Left lung (tissue), 4 donors: ENCODE measurements at regions not wholly inside any gene's neighbourhood (a gene's known extent, or its start where the extent isn't known, plus 50 kb on each side); places are given as distances from the start of the nearest gene placed in this dataset.

Source experiments
- ATAC-seq: fragments of 200-7000 bp; cut with Tn5 transposase; one replicate; pipeline ENCODE4 v1.9.1; 2020; ENCODE audit warnings: moderate library complexity
- DNase-seq, 4 donors: peaks; one replicate each; pipeline ENCODE4 v3.0.0-alpha.2; 2013 to 2020
- H3K27ac ChIP-seq, 2 donors: fragments of 200-600 bp; sonication (generic) in 1 of 2; one replicate each; pipeline versions ENCODE4 v1.5.0 to v1.8.0; 2020 to 2021
- H3K27me3 ChIP-seq, 2 donors: fragments of 200-600 bp; sonication (generic) in 1 of 2; one replicate each; pipeline versions ENCODE4 v1.5.0 to v1.8.0; 2020 to 2021
- H3K36me3 ChIP-seq, 2 donors: fragments of 200-600 bp; sonication (generic) in 1 of 2; one replicate each; pipeline versions ENCODE4 v1.5.0 to v1.8.0; 2020 to 2021
- H3K4me1 ChIP-seq, 2 donors: fragments of 200-600 bp; one replicate each; pipeline ENCODE4 v1.8.0; 2021
- H3K4me3 ChIP-seq, 2 donors: fragments of 200-600 bp; sonication (generic) in 1 of 2; one replicate each; pipeline versions ENCODE4 v1.5.0 to v1.8.0; 2020 to 2021; ENCODE audit warnings: mild to moderate bottlenecking in 1 of 2
- H3K9me3 ChIP-seq, 2 donors: fragments of 200-600 bp; sonication (generic) in 1 of 2; one replicate each; pipeline versions ENCODE4 v1.5.0 to v1.8.0; 2020 to 2021
- CTCF ChIP-seq, 2 donors: fragments of 200-600 bp; sonication (generic) in 1 of 2; IDR thresholded peaks; one replicate each; pipeline versions ENCODE4 v1.5.0 to v1.8.0; 2021; ENCODE audit warnings: antibody characterized with exemption in 2 of 2
- intact Hi-C, 2 donors: fragments of 100-400 bp; cut with DNase I; formaldehyde crosslinking; loops; one replicate each; pipeline versions ENCODE4 v1.11.2 to v1.14.2; 2022
- donor health status: DM: no; HTN: yes; CAD: no.
- donor health status: DM: no; HTN: no; CAD: no.

GRCh38 chr4:175281894-175282293 is 363.7 kb downstream of the ADAM29 start:
- intact Hi-C loops: no loop called here
- ATAC-seq (peak; percentile 75), DNase-seq (no peak)
- Histone ChIP-seq H3K27ac (no peak overlapping the region), H3K9me3 (peaks cover 0 to 4% of the 10 kb centered on the region in 2 donors), H3K27me3 (no peaks in the 10 kb centered on the region), H3K4me3 (no peak overlapping the region), H3K4me1 (no peaks in the 10 kb centered on the region), H3K36me3 (no peaks in the 10 kb centered on the region)
- TF ChIP-seq CTCF (IDR thresholded peaks at IDR 0.05): no peak

- Histone ChIP-seq H3K9me3 (peaks cover 0 to 4% of the 10 kb centered on the region in 2 donors), H3K27ac (no peak overlapping the region), H3K4me3 (no peak overlapping the region), H3K4me1 (no peaks in the 10 kb centered on the region), H3K36me3 (no peaks in the 10 kb centered on the region), H3K27me3 (no peaks in the 10 kb centered on the region)
- DNase-seq: no peak
- TF ChIP-seq CTCF (IDR thresholded peaks at IDR 0.05): no peak
- intact Hi-C loops: no loop called here
- ATAC-seq: peak; percentile 74
Measured at GRCh38 chr4:175282407-175282806, 364.2 kb downstream of the ADAM29 start.

- H3K36me3 ChIP-seq: no peaks in the 10 kb centered on the region
- intact Hi-C loops: no loop called here
- H3K9me3 ChIP-seq: peaks cover 0 to 7% of the 10 kb centered on the region in 2 donors
- DNase-seq (no peak), ATAC-seq (no peak)
- H3K27me3 ChIP-seq: no peaks in the 10 kb centered on the region
- TF ChIP-seq CTCF (IDR thresholded peaks at IDR 0.05): no peak
- H3K4me1 ChIP-seq: no peaks in the 10 kb centered on the region
- no peak overlapping the region for H3K27ac ChIP-seq
- H3K4me3 ChIP-seq: no peak overlapping the region
Measured at GRCh38 chr4:175290401-175290800, 372.2 kb downstream of the ADAM29 start.

GRCh38 chr4:175297965-175298565 is 379.9 kb downstream of the ADAM29 start:
- no peak overlapping the region for H3K27ac ChIP-seq
- intact Hi-C loops: no loop called here
- H3K27me3 ChIP-seq: no peaks in the 10 kb centered on the region
- peaks cover 0 to 4% of the 10 kb centered on the region in 2 donors for H3K9me3 ChIP-seq
- no peak for DNase-seq
- no peaks in the 10 kb centered on the region for H3K4me1 ChIP-seq
- no peak for ATAC-seq
- H3K4me3 ChIP-seq: no peak overlapping the region
- no peak for TF ChIP-seq CTCF (IDR thresholded peaks at IDR 0.05)
- H3K36me3 ChIP-seq: no peaks in the 10 kb centered on the region

- no peaks in the 10 kb centered on the region for H3K4me1 ChIP-seq
- no peak overlapping the region for H3K4me3 ChIP-seq
- no peaks in the 10 kb centered on the region for H3K27me3 ChIP-seq
- ATAC-seq (no peak), DNase-seq (no peak)
- peaks cover 0 to 4% of the 10 kb centered on the region in 2 donors for H3K9me3 ChIP-seq
- H3K36me3 ChIP-seq: no peaks in the 10 kb centered on the region
- H3K27ac ChIP-seq: no peak overlapping the region
- intact Hi-C loops: no loop called here
- TF ChIP-seq CTCF (IDR thresholded peaks at IDR 0.05): no peak
Measured at GRCh38 chr4:175306436-175306835, 388.3 kb downstream of the ADAM29 start.
